GM18502 (cell line): ENCODE measurements at regions not wholly inside any gene's neighbourhood (a gene's known extent, or its start where the extent isn't known, plus 50 kb on each side); places are given as distances from the start of the nearest gene placed in this dataset.

Experiments used
- ATAC-seq: cut with Tn5 transposase; IDR thresholded peaks from one replicate; pipeline ENCODE4 v1.9.1; 2021; ENCODE audit warnings: mild to moderate bottlenecking; ENCODE audit not compliant: unreplicated experiment, poor library complexity

DNA sequence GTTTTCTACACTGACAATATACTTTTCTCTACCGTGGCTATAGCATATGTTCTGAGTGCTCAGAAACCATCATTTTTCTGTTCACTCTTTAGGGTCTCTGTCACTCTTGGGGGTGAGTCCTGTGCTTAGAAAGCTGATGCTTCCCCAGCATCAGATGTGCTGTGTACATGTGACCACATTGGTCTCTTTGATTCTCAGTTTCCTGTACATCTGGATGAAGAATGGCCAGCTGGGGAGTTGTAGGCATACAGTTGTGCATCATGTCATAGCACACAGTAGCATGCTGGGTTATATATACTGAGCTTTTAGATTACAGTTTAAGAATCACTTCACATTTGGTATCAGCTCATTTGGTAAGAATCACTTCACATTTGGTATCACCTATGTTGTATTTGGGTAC is 238.6 kb upstream of the PREP start:
- ATAC-seq: no peak

DNA sequence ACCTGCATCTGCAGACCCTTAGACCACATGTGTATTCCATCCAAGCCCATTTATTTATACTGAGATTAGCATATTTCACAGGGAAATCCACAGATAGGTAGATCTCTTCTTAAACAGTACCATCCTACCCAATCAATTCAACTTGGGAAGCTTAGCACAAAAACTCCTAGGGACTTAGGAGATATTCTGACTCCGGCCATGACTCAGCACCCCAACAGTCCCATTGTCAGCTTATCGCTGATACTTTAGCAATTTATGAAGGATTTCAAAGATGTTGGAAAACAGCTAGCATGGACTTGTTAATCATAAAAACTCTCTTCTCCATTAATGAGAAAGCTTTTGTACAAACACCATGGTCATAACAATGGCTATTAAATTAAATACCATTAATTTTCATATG is 236.2 kb upstream of the PREP start:
- no peak for ATAC-seq

DNA sequence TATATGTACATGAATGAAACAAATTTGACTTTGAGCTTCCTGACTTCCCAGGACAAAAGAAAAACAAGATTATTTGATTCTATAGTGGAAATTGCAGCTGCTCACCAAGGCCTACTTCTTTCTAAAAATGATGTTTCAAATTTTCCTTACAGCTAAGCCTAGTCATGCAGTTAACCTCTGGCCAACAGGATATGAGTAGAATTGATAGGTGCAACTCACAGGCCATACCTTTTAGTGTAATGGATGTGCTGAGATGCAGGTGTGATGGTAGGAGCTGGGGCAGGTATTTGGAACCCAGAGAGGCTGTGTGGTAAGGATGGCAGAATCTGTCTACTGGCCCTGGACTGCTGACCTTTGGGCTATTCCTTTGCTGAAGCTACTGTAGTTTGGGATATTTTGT is 230.9 kb upstream of the PREP start:
- no peak for ATAC-seq

DNA sequence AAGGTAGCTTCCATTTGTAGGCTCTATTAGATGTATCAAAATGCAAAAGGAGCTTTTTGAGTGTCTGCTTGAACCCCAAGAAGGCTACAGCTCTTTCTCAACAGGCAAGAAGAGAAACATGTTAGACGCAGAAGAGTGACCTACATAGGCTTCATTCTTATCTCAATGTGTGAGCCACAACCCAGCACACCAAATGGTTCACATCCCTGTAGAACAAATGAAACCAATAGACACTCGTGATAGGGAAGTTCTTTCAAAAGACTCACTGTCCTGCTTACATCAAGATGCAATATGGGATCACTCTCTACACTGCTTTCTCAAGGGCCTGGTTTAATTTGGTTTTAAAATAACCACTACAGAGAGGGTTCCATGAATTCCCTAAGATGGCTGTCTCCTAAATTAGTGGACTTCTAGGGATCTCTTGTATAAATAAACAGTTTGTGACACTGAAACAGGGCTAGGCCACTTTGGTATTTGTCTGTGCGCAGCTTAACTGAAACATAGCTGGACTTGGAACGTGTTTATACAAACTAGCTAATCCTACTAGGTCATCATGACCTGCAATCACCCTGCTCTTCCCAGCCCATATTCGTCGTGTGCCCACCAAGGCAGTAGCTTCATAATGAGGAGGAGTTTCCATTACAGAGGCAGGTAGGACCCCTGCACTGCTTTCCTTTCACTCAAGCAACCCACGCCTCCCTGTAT is 225.4 kb upstream of the PREP start:
- no peak for ATAC-seq

DNA sequence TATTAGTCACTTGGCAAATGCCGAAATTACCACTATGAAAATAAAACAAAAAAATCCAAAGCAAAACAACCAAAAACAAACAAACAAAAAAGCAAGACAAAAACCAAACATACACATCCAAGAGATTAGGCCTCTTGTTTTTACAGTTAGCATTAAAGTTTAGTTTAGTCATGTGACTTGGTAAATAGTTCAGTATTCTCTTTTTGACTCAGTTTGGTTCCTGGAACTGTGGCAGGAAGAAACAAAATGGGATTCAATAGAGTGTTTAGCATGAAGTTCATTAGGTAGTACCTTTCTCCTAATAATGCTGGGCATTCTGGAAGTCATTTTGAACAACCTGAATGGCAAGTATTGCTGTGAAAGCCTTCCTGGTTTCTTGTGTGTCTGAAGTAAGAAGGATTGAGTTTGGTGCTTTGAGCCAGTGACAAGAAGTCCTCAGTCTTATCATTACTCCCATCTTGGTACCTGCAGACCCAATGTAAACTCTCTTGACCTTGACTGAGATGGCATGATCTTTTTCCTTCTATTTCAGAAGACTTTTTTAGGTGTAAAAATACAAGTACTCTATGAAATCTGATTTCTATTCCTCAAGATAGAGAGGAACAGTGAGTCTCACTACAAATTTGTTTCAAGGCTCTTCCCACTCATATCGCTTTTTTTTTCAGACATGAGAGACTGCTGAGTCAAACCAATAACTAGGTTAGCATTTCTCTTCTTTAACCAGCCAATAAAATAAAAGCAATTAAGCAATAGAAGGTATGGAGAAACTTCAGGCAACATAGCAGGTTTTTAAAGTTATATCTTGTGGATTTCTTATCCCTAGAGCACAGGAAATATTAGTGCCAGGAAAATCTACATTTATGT is 223.6 kb upstream of the PREP start:
- ATAC-seq: no peak

DNA sequence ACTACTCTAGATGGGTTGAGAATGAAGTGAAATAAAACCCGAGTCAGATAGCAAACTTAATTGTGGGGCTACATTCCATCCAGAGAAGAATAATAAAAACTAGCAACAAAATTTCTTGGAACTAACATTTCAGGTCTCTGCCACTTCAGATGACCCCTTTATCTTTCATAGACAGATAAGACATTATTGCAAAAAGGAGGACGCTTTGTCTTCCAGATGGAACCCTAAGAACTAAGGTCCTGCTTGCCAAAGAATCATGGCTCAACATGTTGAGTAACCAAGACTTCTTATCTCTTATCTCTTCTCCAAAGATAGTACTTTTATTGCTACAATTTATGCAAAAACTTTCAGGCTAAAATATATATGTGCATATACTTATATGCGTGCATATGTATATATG is 221.1 kb upstream of the PREP start:
- ATAC-seq: no peak

GRCh38 chr6:105622226-105622625 is 219.3 kb upstream of the PREP start:
- no peak for ATAC-seq

- ATAC-seq: no peak
These were observed 218.8 kb upstream of the PREP start for GRCh38 chr6:105621564-105622175.

DNA sequence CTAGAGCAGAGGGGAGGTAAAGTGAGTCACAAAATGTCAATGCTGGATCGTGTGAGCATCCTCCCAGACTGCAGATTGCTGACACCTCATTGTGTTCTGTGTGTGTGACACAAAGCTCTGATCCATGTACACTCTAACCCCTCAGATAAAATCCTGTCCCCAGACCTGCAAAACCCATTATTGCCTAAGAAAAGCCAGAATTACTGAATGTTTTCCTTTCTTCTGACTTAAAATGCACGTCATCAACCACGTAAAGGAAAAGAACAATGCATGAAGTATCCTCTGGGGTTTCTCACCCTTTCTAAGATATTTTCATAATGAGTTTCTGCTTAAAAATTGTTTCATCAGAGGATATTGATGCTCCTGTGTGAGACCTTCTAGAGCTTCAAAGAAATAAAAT is 218.0 kb upstream of the PREP start:
- ATAC-seq: no peak

DNA sequence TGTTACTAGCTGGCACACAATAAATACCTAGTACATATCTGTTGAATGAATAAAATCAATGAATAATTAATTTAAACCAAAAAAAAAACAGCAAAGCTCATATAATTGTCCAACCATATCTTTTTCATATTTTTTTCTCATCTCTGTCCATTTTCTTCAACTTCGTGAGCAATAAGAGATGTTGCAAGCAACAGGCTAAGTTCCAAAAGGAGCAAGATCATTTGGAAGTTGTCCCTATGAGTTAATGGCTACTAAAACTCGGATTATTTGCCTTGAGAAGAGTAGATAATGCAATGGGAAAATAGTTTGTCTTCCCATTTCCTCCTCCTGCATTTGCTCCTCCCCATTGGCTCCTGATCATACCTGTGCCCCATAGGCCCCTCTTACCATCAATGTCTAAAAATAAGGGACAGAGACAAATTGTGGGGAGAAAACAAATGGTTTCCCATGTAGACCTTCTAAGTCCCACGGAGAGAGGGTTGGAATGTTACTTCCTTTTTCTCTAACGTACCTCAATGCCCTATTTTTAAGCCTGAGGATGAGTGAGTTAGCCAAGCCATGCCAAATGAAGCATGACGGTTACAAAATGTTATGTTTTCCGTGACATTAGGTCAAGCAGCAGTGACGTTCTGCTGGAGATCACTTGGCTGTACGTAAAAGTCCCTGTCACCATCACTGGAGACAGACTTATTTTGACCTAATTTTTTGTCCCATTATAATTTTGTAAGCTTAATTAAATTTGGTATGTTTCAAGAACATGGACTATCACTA is 217.3 kb upstream of the PREP start:
- no peak for ATAC-seq

- no peak for ATAC-seq
These were observed 215.4 kb upstream of the PREP start for GRCh38 chr6:105618247-105618646.

DNA sequence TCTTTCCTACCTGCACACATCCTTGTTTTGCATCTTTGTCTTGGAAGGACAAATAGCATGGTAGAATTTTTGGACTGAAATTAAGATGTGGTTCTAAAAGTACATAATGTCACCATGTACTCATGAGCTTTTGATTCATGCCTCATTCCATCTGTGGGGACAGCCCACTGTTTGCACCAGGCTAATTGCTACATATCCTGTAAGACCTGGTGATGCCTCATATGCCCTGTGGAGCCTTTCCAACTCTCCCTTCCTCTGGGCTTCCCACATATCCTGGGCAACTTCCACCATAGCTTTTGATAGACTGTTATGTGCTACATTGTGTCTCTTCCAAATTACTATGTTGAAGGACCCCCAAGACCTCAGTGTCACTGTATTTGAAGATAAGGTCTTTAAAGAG is 213.6 kb upstream of the PREP start:
- ATAC-seq: no peak

- no peak for ATAC-seq
These were observed 208.7 kb upstream of the PREP start for GRCh38 chr6:105611606-105612005.

DNA sequence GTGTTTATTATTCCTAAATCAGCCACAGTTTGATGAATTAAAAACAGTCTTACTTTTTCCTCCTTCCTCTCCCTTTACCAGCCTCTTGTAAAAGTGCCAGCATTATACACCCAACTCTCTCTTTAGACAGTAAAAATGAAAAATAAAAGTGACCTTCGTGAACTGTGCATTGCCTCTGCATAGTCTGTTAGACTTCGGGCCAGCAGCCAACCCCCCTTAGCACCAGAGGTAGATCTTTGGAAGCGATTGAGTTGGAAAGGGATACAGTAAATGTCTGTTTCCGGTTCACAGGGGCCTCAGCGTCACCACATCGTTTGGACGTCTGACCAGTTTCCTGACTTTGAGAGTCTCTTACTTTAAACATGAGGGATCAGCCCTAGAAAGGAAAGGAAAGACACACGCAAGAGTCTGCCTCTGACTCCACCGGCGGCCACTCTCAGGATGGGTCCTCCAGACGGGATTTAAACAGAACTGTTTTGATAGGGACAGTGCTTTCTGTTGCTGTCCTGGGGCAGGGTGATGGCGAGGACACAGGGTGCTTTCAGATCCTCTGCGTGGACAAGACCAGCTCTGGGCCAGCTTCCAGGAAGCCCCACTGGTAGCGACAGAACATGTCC is 206.6 kb upstream of the PREP start:
- no peak for ATAC-seq

GRCh38 chr6:105608711-105609374 is 206.0 kb upstream of the PREP start:
- no peak for ATAC-seq

- no peak for ATAC-seq
These were observed 205.0 kb upstream of the PREP start for GRCh38 chr6:105607636-105608621.

DNA sequence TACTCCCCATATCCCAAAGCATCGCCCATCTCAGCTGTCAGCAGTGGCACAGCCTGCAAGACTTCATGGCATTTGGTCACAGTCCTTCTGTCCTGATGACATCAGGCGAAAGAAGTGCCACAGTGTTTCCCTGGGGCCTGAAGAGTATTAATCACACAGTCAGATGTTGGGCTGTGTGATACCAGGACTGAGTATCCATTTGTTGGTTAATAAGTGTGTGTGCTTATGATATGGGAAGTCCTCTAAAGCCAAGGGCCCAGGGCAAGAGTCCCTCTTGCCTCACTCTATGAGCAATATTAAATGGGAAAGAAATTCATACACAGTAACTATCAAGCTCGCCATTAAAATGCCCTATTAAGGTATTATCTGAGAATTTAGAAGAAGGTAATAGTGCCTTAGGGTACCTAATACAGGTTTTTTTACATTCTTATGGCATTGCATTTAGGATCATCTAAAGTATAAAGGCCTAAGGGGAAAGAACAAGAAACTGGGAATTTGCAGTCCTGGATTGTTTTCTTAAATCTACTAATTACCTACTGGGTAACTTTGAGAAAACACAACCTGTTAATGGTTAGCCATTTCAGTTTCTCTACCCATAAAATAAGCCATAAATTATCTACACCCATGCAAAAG is 204.1 kb upstream of the PREP start:
- no peak for ATAC-seq

- no peak for ATAC-seq
These were observed 201.7 kb upstream of the PREP start for GRCh38 chr6:105604587-105604884.
